SW 1271 (cell line): ENCODE measurements at regions not wholly inside any gene's neighbourhood (a gene's known extent, or its start where the extent isn't known, plus 50 kb on each side); places are given as distances from the start of the nearest gene placed in this dataset.
"Not testable (repeated sequence)": the region's sequence is repeated elsewhere in the genome, so short reads cannot be mapped to it uniquely, and the experiment has no call there.

Source experiments
- DNase-seq, 2 experiments: peaks; one replicate each; lab custom pipeline; 2025; lab: John Stamatoyannopoulos, UW

- not testable (repeated sequence) for DNase-seq
These were observed 824.7 kb downstream of the LRRTM4 start for GRCh38 chr2:76697439-76697838.

- no peak for DNase-seq
These were observed 829.3 kb downstream of the LRRTM4 start for GRCh38 chr2:76692908-76693307.

- no peak for DNase-seq
These were observed 833.4 kb downstream of the LRRTM4 start for GRCh38 chr2:76688732-76689131.

GRCh38 chr2:76687923-76688322 lies 834.3 kb downstream of the LRRTM4 start:
- DNase-seq = no peak

- no peak for DNase-seq
These were observed 837.4 kb downstream of the LRRTM4 start for GRCh38 chr2:76684756-76685155.

- DNase-seq = no peak
These were observed 843.2 kb downstream of the LRRTM4 start for GRCh38 chr2:76679025-76679396.

- no peak for DNase-seq
These were observed 843.7 kb downstream of the LRRTM4 start for GRCh38 chr2:76678383-76679024.

GRCh38 chr2:76675212-76675611 lies 847.0 kb downstream of the LRRTM4 start:
- DNase-seq = no peak

GRCh38 chr2:76672798-76673197 lies 849.4 kb downstream of the LRRTM4 start:
- DNase-seq = no peak

- no peak for DNase-seq
These were observed 852.2 kb downstream of the LRRTM4 start for GRCh38 chr2:76669966-76670465.

- DNase-seq = no peak
These were observed 853.9 kb downstream of the LRRTM4 start for GRCh38 chr2:76668279-76668678.

- no peak for DNase-seq
These were observed 854.3 kb downstream of the LRRTM4 start for GRCh38 chr2:76667821-76668271.

GRCh38 chr2:76642129-76642528 lies 880.0 kb downstream of the LRRTM4 start:
- DNase-seq = no peak

GRCh38 chr2:76641506-76641905 lies 880.7 kb downstream of the LRRTM4 start:
- DNase-seq = no peak

GRCh38 chr2:76640905-76641304 lies 881.3 kb downstream of the LRRTM4 start:
- no peak for DNase-seq

GRCh38 chr2:76639171-76639680 lies 883.0 kb downstream of the LRRTM4 start:
- DNase-seq = no peak

GRCh38 chr2:76633276-76633921 lies 888.8 kb downstream of the LRRTM4 start:
- no peak for DNase-seq

- DNase-seq = no peak
These were observed 897.1 kb downstream of the LRRTM4 start for GRCh38 chr2:76625101-76625500.

- no peak for DNase-seq
These were observed 902.6 kb upstream of the GCFC2 start for GRCh38 chr2:76613330-76613729.

- no peak for DNase-seq
These were observed 902.0 kb upstream of the GCFC2 start for GRCh38 chr2:76612764-76613163.

GRCh38 chr2:76610451-76610850 lies 899.7 kb upstream of the GCFC2 start:
- no peak for DNase-seq

GRCh38 chr2:76599732-76600368 lies 889.1 kb upstream of the GCFC2 start:
- DNase-seq = peak; percentile 43 to 87

GRCh38 chr2:76584474-76584873 lies 873.8 kb upstream of the GCFC2 start:
- no peak for DNase-seq
